HG03139 (cell line): ENCODE measurements at regions not wholly inside any gene's neighbourhood (a gene's known extent, or its start where the extent isn't known, plus 50 kb on each side); places are given as distances from the start of the nearest gene placed in this dataset.

Experiments used
- ATAC-seq: cut with Tn5 transposase; IDR thresholded peaks from one replicate; pipeline ENCODE4 v1.9.1; 2021; ENCODE audit not compliant: unreplicated experiment

GRCh38 chr2:177340158-177340557 is 52.4 kb upstream of the AGPS start:
- ATAC-seq, result no peak

- no peak for ATAC-seq
These were observed 49.8 kb upstream of the AGPS start for GRCh38 chr2:177342736-177343135.
